Suppressor macrophage (primary cell): ENCODE measurements at regions not wholly inside any gene's neighbourhood (a gene's known extent, or its start where the extent isn't known, plus 50 kb on each side); places are given as distances from the start of the nearest gene placed in this dataset.

ENCODE experiments used
- DNase-seq, 4 experiments: peaks; one replicate each; pipeline ENCODE4 v3.0.0-alpha.2; 2020 to 2022

DNA sequence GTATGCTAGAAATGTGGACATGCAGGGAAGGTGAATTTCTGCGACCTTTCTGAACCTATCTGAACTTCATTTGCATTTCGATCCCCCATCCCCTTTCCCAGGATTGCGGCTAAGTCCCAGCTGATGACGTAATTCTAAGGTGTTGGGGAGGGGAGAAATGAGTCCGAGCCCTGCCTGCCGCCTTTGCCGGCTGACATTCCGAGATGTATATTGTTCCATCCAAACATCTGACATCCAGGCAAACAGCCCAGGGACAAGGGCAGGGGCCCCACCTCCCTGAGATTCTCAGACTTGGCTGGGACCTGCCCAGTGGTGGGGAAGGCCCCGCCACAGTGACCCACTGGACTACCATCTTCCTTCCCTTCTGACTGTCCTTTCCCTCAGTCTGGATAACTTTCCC is 494.6 kb downstream of the ENC1 start:
- no peak for DNase-seq

- DNase-seq: no peak
Observed at GRCh38 chr5:74143721-74144330, 496.7 kb downstream of the ENC1 start.

- DNase-seq: no peak
Observed at GRCh38 chr5:74143151-74143550, 497.4 kb downstream of the ENC1 start.

- DNase-seq: no peak
Observed at GRCh38 chr5:74141053-74141452, 499.5 kb downstream of the ENC1 start.

DNA sequence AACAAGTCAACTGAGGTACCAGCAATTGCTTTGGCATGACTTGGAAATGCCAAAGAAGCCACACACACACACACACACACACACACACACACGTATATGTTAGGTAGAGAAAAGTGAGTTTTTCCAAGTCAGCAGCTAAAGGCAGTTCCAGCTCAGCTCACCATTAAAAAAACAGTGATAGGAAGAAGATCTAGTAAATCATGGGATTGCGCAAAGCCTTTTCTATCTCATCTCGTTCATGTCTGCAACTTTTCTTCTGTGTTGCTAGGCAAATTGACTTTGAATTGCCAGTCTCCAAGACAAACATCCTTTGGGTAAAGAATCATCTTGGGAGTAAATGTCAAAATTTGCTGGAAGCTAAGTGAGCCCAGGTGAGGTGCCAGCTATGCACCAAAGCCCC is 500.1 kb downstream of the ENC1 start:
- no peak for DNase-seq

GRCh38 chr5:74139589-74139988 is 500.9 kb downstream of the ENC1 start:
- no peak for DNase-seq

DNA sequence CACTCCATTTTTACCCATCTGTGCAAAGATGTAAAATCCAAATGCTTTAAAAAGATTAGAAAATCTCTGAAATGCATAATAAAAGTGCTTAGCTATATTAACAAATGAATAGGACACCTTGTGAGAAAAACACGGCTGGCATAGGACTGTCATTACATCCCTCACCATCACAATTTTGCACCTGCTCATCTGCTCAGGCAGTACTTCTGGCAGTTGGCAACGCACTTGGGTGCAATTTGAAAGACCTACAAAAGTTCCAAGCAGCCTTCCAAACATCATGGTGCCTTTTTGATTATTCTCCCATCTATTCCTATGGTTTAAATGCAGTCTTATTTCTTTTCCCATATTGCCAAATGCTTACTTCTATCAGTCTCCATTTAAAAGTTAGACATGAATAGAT is 501.8 kb downstream of the ENC1 start:
- no peak for DNase-seq

GRCh38 chr5:74136276-74136825 is 504.2 kb downstream of the ENC1 start:
- no peak for DNase-seq

DNA sequence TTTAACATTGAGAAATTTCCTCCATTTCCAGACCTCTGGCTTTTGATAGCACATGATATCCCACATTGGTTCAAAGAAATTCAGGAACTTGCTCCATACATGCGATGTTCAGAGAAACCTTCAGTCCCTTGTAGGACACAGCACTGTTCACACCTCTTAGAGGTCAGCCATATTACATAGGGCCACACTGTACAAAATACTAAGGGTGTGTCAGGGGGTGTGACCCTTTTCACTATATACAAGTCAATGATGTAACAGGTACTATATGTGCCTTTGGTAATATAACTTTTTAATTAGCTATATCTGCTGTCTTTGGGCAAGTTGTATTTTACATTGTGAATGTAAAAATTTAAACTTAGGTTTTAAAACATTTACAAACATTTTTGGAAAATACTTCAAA is 505.5 kb downstream of the ENC1 start:
- DNase-seq: no peak

DNA sequence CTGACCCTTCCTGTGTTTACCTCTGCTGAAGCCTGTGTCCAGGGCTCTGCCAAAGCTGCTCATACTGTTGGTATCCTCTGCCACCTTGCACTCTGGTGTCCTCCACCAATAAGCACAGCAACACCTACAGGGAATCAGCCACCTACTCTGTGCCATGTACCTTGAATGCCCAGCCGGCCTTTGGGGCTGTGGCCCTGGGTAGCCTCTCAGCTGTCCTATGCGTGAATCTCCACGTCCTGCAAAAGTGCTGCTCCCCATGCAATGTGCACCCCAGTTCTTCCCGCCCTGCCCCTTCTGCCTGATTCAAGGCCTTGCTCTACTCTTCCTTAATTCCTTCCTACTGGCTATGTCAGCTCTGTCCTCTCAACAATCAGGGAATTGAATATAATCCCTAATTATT is 506.5 kb downstream of the ARHGEF28 start:
- DNase-seq: no peak

GRCh38 chr5:74131250-74131649 is 505.3 kb downstream of the ARHGEF28 start:
- no peak for DNase-seq

DNA sequence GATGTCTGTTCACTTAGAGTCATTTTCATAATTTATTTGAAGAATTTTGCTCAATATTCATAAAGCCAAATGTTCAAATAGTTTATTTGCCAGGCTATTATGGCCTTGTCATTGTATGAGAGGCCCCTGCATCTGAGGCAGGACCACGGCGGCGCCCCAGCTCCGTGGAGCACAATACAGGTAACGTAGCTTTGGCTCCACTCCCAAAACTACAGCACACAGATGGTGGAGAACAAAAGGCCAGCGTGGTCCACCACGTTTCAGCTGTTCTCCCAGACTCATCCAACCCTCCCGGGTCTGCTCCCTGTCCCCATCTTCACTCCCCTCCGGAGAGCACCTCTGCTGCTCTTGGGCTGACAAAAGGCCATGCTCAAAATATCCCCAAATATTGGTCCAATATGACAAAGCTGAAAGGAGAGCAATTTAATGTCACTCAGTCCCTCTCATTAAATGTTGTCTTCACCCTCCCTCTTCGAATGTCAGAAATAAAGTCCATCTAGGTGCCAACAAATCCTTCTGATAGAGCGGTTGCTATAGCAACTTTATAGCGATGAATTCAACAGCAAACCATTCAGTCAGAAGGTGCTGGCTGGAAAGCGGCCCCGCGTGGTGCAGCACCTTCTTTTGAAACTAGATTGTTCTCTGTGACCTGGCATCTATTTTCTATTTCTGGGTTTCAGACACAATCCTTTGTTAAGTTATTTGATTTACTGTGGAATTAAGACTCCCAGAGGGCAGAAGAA is 504.3 kb downstream of the ARHGEF28 start:
- no peak for DNase-seq

DNA sequence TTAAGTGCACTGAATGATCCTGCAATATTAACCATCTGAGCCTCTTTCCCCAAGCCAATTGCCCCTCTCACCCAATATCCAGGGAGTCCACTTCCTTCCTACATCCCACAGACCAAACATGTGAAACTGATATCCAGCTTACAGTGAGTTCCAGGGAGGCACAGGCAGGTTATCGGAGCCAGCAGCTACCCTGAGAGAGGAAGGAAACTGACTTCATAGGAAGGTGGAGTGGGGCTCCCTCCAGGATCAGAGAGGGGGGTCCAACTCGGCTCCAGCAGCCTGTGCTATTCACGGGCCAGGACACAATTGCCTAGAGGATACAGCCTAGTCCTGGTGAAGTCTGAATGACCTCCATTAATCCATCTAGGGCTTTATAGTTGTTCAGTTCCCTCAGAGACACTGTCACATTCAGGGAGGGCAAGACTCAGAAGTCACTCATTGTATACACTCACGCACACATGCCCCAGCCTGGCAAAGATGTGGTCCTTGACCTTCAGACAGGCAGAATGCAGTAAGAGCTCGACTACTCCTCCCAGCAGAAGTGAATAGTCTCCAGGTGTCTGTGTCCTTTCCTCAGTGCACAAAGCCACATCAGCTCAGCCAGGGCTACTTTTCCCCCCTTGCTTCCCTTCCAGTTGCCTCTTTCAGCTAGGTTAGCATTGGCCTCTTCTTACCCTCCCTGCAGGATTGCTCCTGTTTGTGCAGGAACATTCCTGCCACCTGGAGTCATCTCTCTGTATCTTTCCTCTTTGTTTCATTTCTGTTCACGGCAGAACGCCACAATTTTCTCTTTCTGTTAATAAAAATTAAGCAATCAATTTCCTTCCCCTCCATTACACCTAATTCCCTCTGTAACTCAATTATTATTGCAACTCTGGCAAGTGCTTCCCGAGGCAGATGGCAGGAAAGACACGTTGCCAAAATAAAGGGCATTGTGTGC is 501.7 kb downstream of the ARHGEF28 start:
- DNase-seq: no peak

DNA sequence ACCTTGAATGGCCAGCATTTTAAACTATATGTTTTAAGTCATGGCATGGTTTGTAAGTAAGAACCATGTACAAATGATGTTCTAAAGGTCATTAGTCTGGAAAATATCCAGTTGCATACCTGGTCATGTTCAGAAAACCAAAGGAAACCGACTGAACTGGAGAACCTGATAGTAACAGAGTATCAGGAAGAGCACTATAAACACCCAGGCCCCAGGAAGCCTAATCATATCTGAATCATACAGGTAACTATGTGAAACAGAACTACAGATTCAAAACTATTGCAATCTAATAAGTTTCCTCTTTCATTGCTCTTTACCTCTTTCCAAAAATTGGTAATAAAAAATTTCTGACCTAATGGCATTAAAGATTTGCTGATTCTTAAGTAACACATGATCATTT is 500.3 kb downstream of the ARHGEF28 start:
- no peak for DNase-seq

DNA sequence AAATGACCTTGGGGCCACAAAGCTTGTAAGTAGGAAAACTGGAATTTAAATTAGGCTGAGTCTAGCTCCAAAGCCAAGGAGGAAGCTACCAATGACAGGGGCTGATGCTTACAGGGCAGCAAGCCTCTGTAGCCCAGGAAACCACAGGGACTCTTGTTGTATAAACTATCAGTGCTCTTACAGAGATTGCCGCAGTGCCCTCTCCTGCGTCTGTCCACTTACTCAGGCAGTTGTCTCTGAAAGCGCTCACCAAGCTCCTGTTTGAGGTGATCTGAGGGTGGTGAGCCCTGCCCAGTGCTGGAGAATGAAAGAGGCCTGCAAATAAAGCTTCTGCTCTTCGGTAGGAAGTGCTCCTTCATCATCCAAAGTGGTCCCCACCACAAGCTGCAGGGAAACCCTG is 498.8 kb downstream of the ARHGEF28 start:
- no peak for DNase-seq

DNA sequence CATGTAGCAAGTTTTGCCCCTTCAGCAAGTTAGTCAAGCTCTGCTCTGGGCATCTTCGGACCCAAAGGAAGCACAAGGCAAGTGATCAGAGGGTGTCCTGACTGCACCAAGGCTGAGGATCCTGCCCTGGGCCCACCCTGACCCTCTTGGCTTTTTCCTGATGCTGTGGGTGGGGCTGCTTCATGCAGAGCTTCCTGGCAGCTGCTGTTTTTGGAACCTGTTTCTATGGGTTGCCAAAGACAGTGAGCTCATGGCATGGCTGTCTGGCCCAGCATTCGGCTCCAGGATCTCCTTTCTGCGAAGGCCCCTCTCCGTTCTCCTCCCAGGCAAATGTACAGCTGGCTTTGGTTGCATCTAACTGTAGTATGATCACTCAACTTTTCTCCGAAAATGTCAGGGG is 497.9 kb downstream of the ARHGEF28 start:
- no peak for DNase-seq

DNA sequence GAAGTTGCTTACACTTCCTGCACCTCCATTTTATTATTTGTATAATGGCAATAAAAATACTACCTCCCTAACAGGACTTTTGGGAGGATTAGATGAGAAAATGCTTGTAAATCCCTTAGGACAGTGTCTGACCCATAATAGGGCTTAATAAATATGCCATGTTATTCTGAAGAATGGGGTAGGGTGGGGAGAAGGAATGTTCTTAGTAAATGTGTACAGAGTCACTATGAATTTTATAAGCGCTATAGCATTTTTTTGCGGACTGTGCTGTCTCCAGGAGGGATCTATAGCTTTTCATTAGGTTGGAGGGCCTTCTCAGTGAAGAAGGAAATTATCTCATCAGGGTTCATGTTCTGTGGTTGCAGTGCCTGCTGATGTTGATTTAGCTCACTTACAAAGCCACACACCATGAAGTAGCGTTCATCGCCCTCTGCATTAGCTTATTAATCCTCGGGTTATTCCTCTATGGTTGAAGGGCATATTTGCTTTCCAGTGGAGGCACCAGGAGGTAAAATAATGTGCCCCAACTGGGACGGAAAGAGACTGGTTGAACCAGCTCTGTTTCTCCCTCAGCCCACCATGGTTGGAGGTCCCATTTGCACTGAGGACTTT is 497.1 kb downstream of the ARHGEF28 start:
- no peak for DNase-seq

GRCh38 chr5:74122175-74122574 is 496.2 kb downstream of the ARHGEF28 start:
- no peak for DNase-seq

- no peak for DNase-seq
Observed at GRCh38 chr5:74120585-74120984, 494.6 kb downstream of the ARHGEF28 start.

DNA sequence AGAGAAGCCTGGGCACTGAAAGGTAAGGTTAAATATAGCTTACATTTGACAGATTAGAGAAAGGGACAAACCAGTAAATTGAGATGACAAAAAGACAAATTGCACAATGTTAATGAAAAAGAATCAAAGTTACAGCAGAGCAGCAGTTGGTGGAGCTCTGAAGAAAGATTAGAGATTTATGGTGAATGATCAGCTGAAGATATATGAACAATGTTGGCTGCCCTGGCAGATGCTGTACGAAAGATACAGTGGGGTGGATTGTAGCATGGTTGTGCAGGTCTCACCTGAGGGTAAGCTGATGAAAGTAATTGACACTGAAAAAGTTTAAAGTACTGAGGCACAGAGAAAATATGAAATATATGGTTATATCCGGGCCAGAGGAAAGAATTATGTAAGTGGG is 492.1 kb downstream of the ARHGEF28 start:
- no peak for DNase-seq

DNA sequence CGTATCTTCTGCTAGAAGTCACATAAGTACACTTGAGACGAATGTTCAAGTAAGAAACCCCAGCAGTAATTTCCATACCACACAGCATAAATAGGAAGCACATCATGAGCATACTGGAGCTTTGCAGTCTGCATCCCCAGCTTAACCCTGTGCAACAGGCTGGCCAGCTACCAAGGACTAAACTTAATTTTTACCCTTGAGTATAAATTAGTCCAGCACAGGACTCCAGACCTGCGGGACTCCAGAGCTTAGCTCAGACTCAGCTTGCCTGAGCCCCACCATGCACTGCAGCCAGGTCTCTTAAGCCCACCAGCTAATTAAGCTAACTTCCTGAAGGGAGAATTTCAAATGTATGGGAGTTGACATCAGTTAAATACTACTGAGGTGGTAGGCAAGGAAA is 491.0 kb downstream of the ARHGEF28 start:
- no peak for DNase-seq

DNA sequence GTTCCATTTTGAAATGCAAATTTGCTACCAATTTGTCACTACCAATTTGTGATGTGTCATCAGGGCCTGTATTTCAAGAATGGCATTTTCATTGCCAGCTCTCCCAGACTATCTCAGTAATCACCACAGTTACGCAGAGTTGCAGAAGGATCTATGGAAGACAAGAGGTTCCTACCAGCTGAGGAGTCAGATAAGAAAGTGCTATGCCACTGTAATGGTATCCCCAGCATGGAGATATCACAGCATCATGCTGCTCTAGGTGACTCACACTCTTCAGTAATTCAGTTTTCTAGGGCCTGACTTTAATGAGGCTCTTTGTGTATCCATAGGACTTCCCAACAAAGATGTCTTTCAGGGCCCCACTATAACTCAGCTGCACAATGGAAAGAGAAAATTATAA is 490.3 kb downstream of the ARHGEF28 start:
- DNase-seq: no peak

DNA sequence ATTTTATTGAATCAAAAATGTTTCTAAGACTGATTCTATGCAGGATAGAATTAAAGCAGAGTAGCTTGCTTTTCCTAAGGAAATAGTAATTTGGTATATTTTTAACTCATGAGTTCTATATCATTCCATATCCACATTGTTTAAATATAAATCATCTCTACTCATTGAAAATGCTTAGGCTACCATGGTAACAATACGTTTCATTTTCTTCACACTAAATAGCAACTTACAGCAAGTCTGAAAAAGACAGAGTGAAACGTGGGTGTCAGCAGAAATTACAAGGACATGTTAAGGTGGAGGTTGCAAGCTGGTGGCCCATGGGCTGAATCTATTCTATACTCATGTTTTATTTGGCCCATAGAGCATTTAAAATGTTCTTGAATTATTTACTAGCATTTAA is 487.9 kb downstream of the ARHGEF28 start:
- DNase-seq: no peak
